ENCODE measurements at regions not wholly inside any gene's neighbourhood (a gene's known extent, or its start where the extent isn't known, plus 50 kb on each side); places are given as distances from the start of the nearest gene placed in this dataset.
"Not testable (repeated sequence)": the region's sequence is repeated elsewhere in the genome, so short reads cannot be mapped to it uniquely, and the experiment has no call there.

GRCh38 chr4:38469410-38469809, 194.6 kb upstream of the KLF3 start:
- TF ChIP-seq CTCF (IDR thresholded peaks at IDR 0.05) (no peak), POLR2A (IDR thresholded peaks at IDR 0.05) (no peak)
- Histone ChIP-seq H3K4me1 (no peaks in the 10 kb centered on the region), H3K36me3 (no peaks in the 10 kb centered on the region), H3K9me3 (no peaks in the 10 kb centered on the region), H3K27ac (no peak overlapping the region), H3K4me3 (no peak overlapping the region), H3K27me3 (no peaks in the 10 kb centered on the region)
- DNase-seq: no peak

GRCh38 chr4:38470735-38471262, 193.2 kb upstream of the KLF3 start:
- Histone ChIP-seq H3K27ac (no peak overlapping the region), H3K4me3 (no peak overlapping the region), H3K27me3 (no peaks in the 10 kb centered on the region), H3K36me3 (no peaks in the 10 kb centered on the region), H3K9me3 (no peaks in the 10 kb centered on the region), H3K4me1 (no peaks in the 10 kb centered on the region)
- no peak for DNase-seq
- no peak for TF ChIP-seq CTCF (IDR thresholded peaks at IDR 0.05)
- TF ChIP-seq POLR2A (IDR thresholded peaks at IDR 0.05): no peak

- no peak overlapping the region for H3K27ac ChIP-seq
- no peaks in the 10 kb centered on the region for H3K4me1 ChIP-seq
- H3K36me3 ChIP-seq: no peaks in the 10 kb centered on the region
- no peak overlapping the region for H3K4me3 ChIP-seq
- TF ChIP-seq CTCF (IDR thresholded peaks at IDR 0.05): no peak
- TF ChIP-seq POLR2A (IDR thresholded peaks at IDR 0.05): no peak
- H3K27me3 ChIP-seq: no peaks in the 10 kb centered on the region
- H3K9me3 ChIP-seq: no peaks in the 10 kb centered on the region
- DNase-seq: no peak
Observed at GRCh38 chr4:38482696-38483095, 181.3 kb upstream of the KLF3 start.

GRCh38 chr4:38483628-38484027, 180.4 kb upstream of the KLF3 start:
- not testable (repeated sequence) for H3K9me3 ChIP-seq

GRCh38 chr4:38489011-38489861, 174.8 kb upstream of the KLF3 start:
- no peak for DNase-seq
- Histone ChIP-seq H3K27ac (peak overlapping the region in 1 of 4 donors; percentile 18), H3K4me3 (no peak overlapping the region), H3K36me3 (no peaks in the 10 kb centered on the region), H3K27me3 (no peaks in the 10 kb centered on the region), H3K4me1 (peaks cover 0 to 13% (median 3%) of the 10 kb centered on the region in 4 donors), H3K9me3 (no peaks in the 10 kb centered on the region)
- no peak for TF ChIP-seq CTCF (IDR thresholded peaks at IDR 0.05)
- TF ChIP-seq POLR2A (IDR thresholded peaks at IDR 0.05): no peak

More at GRCh38 chr4:38483628-38484027, 180.4 kb upstream of the KLF3 start:
- H3K27ac ChIP-seq, DNase-seq, H3K27me3 ChIP-seq, H3K36me3 ChIP-seq, H3K4me3 ChIP-seq, H3K4me1 ChIP-seq: not testable (repeated sequence)

- DNase-seq: peak in 1 of 3 donors; percentile 66
- Histone ChIP-seq H3K9me3 (no peaks in the 10 kb centered on the region), H3K4me3 (no peak overlapping the region), H3K27me3 (no peaks in the 10 kb centered on the region), H3K4me1 (peaks cover 0 to 13% (median 3%) of the 10 kb centered on the region in 4 donors), H3K27ac (peak overlapping the region in 3 of 4 donors; percentile 18 to 49 (median 32)), H3K36me3 (no peaks in the 10 kb centered on the region)
- TF ChIP-seq CTCF (IDR thresholded peaks at IDR 0.05) (no peak), POLR2A (IDR thresholded peaks at IDR 0.05) (no peak)
Observed at GRCh38 chr4:38489924-38490639, 173.9 kb upstream of the KLF3 start.

All from Peyer's patch (tissue), 4 donors.